K562 (cell line): ENCODE measurements at regions not wholly inside any gene's neighbourhood (a gene's known extent, or its start where the extent isn't known, plus 50 kb on each side); places are given as distances from the start of the nearest gene placed in this dataset.

ENCODE experiments used
- ATAC-seq: fragments of 200-7000 bp; cut with Tn5 transposase; 3 replicates; pipeline ENCODE4 v1.9.1; 2020; ENCODE audit warnings: moderate library complexity
- BruUV-seq: library from RNA; stranded (reverse); fragments of 400-500 nt; replicated peaks from 2 replicates; lab custom pipeline; 2021; lab: Mats Ljungman, UMichigan
- CTCF ChIA-PET: fragments of 300-600 bp; formaldehyde crosslinking; extraction: SDS; loops from one replicate; lab custom pipeline; 2021; ENCODE audit warnings: low intra/inter-chr PET ratio; lab: Yijun Ruan, JAX
- POLR2A ChIA-PET: fragments of 300-600, 350-650 bp; sonication (Branson Sonifier 250); formaldehyde crosslinking; extraction: SDS; loops from one replicate; lab custom pipeline; 2021; ENCODE audit warnings: antibody characterized with exemption, inconsistent platforms; lab: Yijun Ruan, JAX
- DNase-seq, 4 experiments: peaks; one replicate each; pipeline versions ENCODE4 v3.0.0 to v3.0.0-alpha.2; 2011 to 2018; ENCODE audit warnings: low spot score in 3 of 4, mixed read lengths in 3 of 4; ENCODE audit errors: extremely low read depth in 1 of 4
- FAIRE-seq: peaks from 2 replicates; lab custom pipeline; 2011; peaks lifted over from hg19 to GRCh38; lab: Jason Lieb, UNC
- H2AFZ ChIP-seq: 2 replicates; pipeline ENCODE4 v1.6.0; 2011; ENCODE audit warnings: low read depth, low read length, control low read depth, inconsistent platforms
- H3K27ac ChIP-seq: fragments of 200-600 bp; 3 replicates; pipeline ENCODE4 v1.8.0; 2011; ENCODE audit warnings: low read depth, mild to moderate bottlenecking, control low read depth, inconsistent platforms, low read length, moderate library complexity, mixed read lengths; ENCODE audit errors: extremely low read depth
- H3K27me3 ChIP-seq, 2 experiments: fragments of 300-600 bp in 1 of 2; 2 replicates in 1 of 2; 3 replicates in 1 of 2; pipeline versions ENCODE4 v1.6.0 to v1.8.0; 2011; ENCODE audit warnings: inconsistent platforms in 2 of 2, low read length in 2 of 2, mild to moderate bottlenecking in 1 of 2, mixed read lengths in 1 of 2, moderate library complexity in 1 of 2; ENCODE audit not compliant: control insufficient read depth in 2 of 2, insufficient read depth in 2 of 2
- H3K36me3 ChIP-seq: fragments of 300-600 bp; 3 replicates; pipeline ENCODE4 v1.8.0; 2011; ENCODE audit warnings: mild to moderate bottlenecking, low read length, inconsistent platforms; ENCODE audit not compliant: control insufficient read depth, insufficient read depth
- H3K4me1 ChIP-seq, 2 experiments: fragments of 200-600 bp in 1 of 2; replicated peaks in 1 of 2; 2 replicates in 1 of 2; 3 replicates in 1 of 2; pipeline versions ENCODE4 v1.5.1 to v1.8.0; 2011; ENCODE audit warnings: inconsistent platforms in 2 of 2, low read length in 2 of 2, mild to moderate bottlenecking in 1 of 2, mixed read lengths in 1 of 2, moderate library complexity in 1 of 2; ENCODE audit not compliant: control insufficient read depth in 2 of 2, insufficient read depth in 2 of 2
- H3K4me2 ChIP-seq: 2 replicates; pipeline ENCODE4 v1.6.1; 2011; ENCODE audit warnings: low read length, control low read depth, inconsistent platforms, mixed read lengths; ENCODE audit not compliant: insufficient read depth
- H3K4me3 ChIP-seq: fragments of 200-600 bp; sonication (generic), shearing (Covaris generic); 2 replicates; pipeline ENCODE4 v1.5.1; 2016; ENCODE audit warnings: control low read depth, inconsistent platforms
- H3K79me2 ChIP-seq: fragments of 200-600 bp; 3 replicates; pipeline ENCODE4 v1.8.0; 2011; ENCODE audit warnings: low read length, inconsistent platforms; ENCODE audit not compliant: control insufficient read depth, insufficient read depth
- H3K9ac ChIP-seq, 2 experiments: 2 replicates each; pipeline versions ENCODE4 v1.6.0 to v1.6.1; 2011; ENCODE audit warnings: low read depth in 2 of 2, low read length in 2 of 2, control low read depth in 1 of 2, inconsistent platforms in 1 of 2, mild to moderate bottlenecking in 1 of 2, mixed read lengths in 1 of 2; ENCODE audit not compliant: insufficient read depth in 1 of 2
- H3K9me1 ChIP-seq: one replicate; pipeline ENCODE4 v1.6.0; 2011; ENCODE audit warnings: inconsistent platforms, mild to moderate bottlenecking, low read length, moderate library complexity; ENCODE audit not compliant: control insufficient read depth, insufficient read depth
- H3K9me3 ChIP-seq: replicated peaks from 2 replicates; pipeline ENCODE4 v1.5.1; 2011; ENCODE audit warnings: low read depth, low read length, inconsistent platforms; ENCODE audit not compliant: control insufficient read depth, insufficient read depth
- H4K20me1 ChIP-seq: replicated peaks from 2 replicates; pipeline ENCODE4 v1.6.1; 2011; ENCODE audit warnings: low read length, inconsistent platforms, mixed read lengths; ENCODE audit not compliant: control insufficient read depth, insufficient read depth
- BRCA1 ChIP-seq, 2 experiments: fragments of 450-650 bp in 1 of 2; sonication (generic) in 1 of 2; formaldehyde crosslinking in 1 of 2; IDR thresholded peaks; 2 replicates each; pipeline versions ENCODE4 v1.5.0 to v1.6.1; 2017 to 2020; ENCODE audit warnings: mild to moderate bottlenecking in 1 of 2, missing genetic modification reagents in 1 of 2
- CBFA2T3 ChIP-seq: fragments of 450-650 bp; IDR thresholded peaks from 2 replicates; pipeline ENCODE4 v1.6.1; 2017
- EHMT2 ChIP-seq: fragments of 450-650 bp; IDR thresholded peaks from 2 replicates; pipeline ENCODE4 v1.6.1; 2018; ENCODE audit warnings: antibody characterized with exemption
- EZH2 ChIP-seq: IDR thresholded peaks from 2 replicates; pipeline ENCODE4 v1.6.1; 2012; ENCODE audit warnings: low read depth, mild to moderate bottlenecking, inconsistent platforms, low read length, borderline replicate concordance
- MAFF ChIP-seq: IDR thresholded peaks from 2 replicates; pipeline ENCODE4 v1.6.1; 2012; ENCODE audit warnings: low read length, improper control_type of control experiment
- MAZ ChIP-seq, 2 experiments: fragments of 450-650 bp in 1 of 2; sonication (generic) in 1 of 2; formaldehyde crosslinking; IDR thresholded peaks in 1 of 2; conservative IDR thresholded peaks in 1 of 2; 2 replicates each; pipeline versions ENCODE4 v1.4.0 to v1.5.0; 2020; ENCODE audit warnings: mild to moderate bottlenecking in 1 of 2, missing genetic modification reagents in 1 of 2
- MEF2D ChIP-seq: conservative IDR thresholded peaks from 2 replicates; pipeline ENCODE4 v1.6.1; 2016; ENCODE audit warnings: low read depth, missing genetic modification characterization, missing compliant biosample characterization
- MYNN ChIP-seq, 2 experiments: sonication (generic); formaldehyde crosslinking in 1 of 2; IDR thresholded peaks; 2 replicates each; pipeline versions ENCODE4 v1.5.0 to v1.6.1; 2016 to 2020; ENCODE audit warnings: antibody characterized with exemption in 1 of 2, missing genetic modification reagents in 1 of 2
- NR1H2 ChIP-seq: sonication (generic); formaldehyde crosslinking; IDR thresholded peaks from 2 replicates; pipeline ENCODE4 v1.4.0; 2020; ENCODE audit warnings: mild to moderate bottlenecking, missing genetic modification reagents
- PML ChIP-seq: IDR thresholded peaks from 2 replicates; pipeline ENCODE4 v1.6.1; 2012; ENCODE audit warnings: low read length, inconsistent platforms
- SREBF2 ChIP-seq: sonication (generic); formaldehyde crosslinking; IDR thresholded peaks from 2 replicates; pipeline ENCODE4 v1.4.0; 2020; ENCODE audit warnings: mild to moderate bottlenecking, missing genetic modification reagents
- ZFPM2 ChIP-seq: fragments of 250-450 bp; sonication (Bioruptor Pico); IDR thresholded peaks from 2 replicates; pipeline ENCODE4 v1.5.1; 2022; ENCODE audit warnings: mild to moderate bottlenecking
- ZNF197 ChIP-seq: fragments of 200-800 bp; sonication (Bioruptor generic); IDR thresholded peaks from 2 replicates; pipeline ENCODE4 v1.6.1; 2016; ENCODE audit warnings: low read depth, missing genetic modification characterization, missing compliant biosample characterization
- ZNF316 ChIP-seq: fragments of 450-650 bp; IDR thresholded peaks from 2 replicates; pipeline ENCODE4 v1.6.1; 2016
- WGBS: fragments of 100-300 bp; shearing (Covaris generic); methylation state at CpG from one replicate; pipeline ENCODE4 v1.1.6; 2016; ENCODE audit warnings: low coverage, mixed read lengths; ENCODE audit not compliant: insufficient coverage; ENCODE audit errors: missing lambda C conversion rate; 5-methylcytosine and 5-hydroxymethylcytosine counted together
- in situ Hi-C: fragments of 300-500 bp; cut with MboI; formaldehyde crosslinking; loops from 4 replicates; pipeline ENCODE4 v1.15.0; 2018; ENCODE audit warnings: inconsistent platforms, mixed read lengths
- intact Hi-C: fragments of 100-400 bp; cut with micrococcal nuclease; formaldehyde crosslinking; loops from 2 replicates; pipeline ENCODE4 v1.14.2; 2022
- TF ChIP-seq, protein P1 (sequence below): fragments of 250-450 bp; sonication (Bioruptor Pico); IDR thresholded peaks from 2 replicates; pipeline ENCODE4 v1.5.0; 2021; ENCODE audit warnings: mild to moderate bottlenecking, borderline replicate concordance
- TF ChIP-seq, protein P2 (sequence below), 2 experiments: fragments of 200-800 bp in 1 of 2; sonication (Bioruptor generic) in 1 of 2; sonication (generic) in 1 of 2; formaldehyde crosslinking in 1 of 2; IDR thresholded peaks in 1 of 2; conservative IDR thresholded peaks in 1 of 2; 2 replicates each; pipeline versions ENCODE4 v1.5.0 to v1.6.1; 2016 to 2020; ENCODE audit warnings: missing compliant biosample characterization in 1 of 2, missing genetic modification characterization in 1 of 2, missing genetic modification reagents in 1 of 2
- TF ChIP-seq, protein P3 (sequence below): IDR thresholded peaks from 2 replicates; pipeline ENCODE4 v1.6.1; 2011; ENCODE audit warnings: borderline replicate concordance, low read depth, mild to moderate bottlenecking, moderate library complexity, low read length; ENCODE audit not compliant: insufficient read depth, poor library complexity, severe bottlenecking

DNA sequence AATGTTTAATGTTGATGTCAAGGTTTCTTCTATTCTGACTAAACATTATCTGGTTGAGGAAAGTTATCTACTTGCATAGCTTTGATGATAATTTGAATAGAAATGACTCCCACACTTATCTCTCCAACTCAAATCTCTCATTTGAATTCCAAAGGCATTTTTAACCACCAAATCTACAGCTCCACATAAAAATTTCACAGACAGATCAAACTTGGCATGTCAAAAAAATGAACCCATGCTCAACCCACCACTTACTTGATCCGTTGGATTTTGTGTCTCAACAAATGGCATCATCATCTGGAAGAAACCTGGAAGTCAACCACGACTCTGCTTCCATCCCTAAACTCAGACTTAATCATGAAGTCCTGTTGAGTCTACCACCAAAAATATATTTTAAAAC, 1050.4 kb downstream of the EFNB2 start:
- TF ChIP-seq EHMT2 (no peak), ZNF316 (no peak), MYNN (IDR thresholded peaks at IDR 0.05) (no peak), MYNN (CRISPR knock-in tag; IDR thresholded peaks at IDR 0.05) (no peak), NR1H2 (CRISPR knock-in tag) (no peak), MAFF (no peak), BRCA1 (IDR thresholded peaks at IDR 0.05) (no peak), BRCA1 (CRISPR knock-in tag; IDR thresholded peaks at IDR 0.05) (no peak), ZFPM2 (CRISPR knock-in tag) (no peak), PML (no peak), MEF2D (tag) (no peak), EZH2 (no peak), ZNF197 (CRISPR knock-in tag) (no peak), SREBF2 (no peak), MAZ (CRISPR knock-in tag; conservative IDR thresholded peaks at IDR 0.05 in 1 of 2, IDR thresholded peaks at IDR 0.05 in 1 of 2) (no peak), CBFA2T3 (no peak)
- TF ChIP-seq, protein P1, sequence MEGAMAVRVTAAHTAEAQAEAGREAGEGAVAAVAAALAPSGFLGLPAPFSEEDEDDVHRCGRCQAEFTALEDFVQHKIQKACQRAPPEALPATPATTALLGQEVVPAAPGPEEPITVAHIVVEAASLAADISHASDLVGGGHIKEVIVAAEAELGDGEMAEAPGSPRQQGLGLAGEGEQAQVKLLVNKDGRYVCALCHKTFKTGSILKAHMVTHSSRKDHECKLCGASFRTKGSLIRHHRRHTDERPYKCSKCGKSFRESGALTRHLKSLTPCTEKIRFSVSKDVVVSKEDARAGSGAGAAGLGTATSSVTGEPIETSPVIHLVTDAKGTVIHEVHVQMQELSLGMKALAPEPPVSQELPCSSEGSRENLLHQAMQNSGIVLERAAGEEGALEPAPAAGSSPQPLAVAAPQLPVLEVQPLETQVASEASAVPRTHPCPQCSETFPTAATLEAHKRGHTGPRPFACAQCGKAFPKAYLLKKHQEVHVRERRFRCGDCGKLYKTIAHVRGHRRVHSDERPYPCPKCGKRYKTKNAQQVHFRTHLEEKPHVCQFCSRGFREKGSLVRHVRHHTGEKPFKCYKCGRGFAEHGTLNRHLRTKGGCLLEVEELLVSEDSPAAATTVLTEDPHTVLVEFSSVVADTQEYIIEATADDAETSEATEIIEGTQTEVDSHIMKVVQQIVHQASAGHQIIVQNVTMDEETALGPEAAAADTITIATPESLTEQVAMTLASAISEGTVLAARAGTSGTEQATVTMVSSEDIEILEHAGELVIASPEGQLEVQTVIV: no peak
- TF ChIP-seq, protein P2, sequence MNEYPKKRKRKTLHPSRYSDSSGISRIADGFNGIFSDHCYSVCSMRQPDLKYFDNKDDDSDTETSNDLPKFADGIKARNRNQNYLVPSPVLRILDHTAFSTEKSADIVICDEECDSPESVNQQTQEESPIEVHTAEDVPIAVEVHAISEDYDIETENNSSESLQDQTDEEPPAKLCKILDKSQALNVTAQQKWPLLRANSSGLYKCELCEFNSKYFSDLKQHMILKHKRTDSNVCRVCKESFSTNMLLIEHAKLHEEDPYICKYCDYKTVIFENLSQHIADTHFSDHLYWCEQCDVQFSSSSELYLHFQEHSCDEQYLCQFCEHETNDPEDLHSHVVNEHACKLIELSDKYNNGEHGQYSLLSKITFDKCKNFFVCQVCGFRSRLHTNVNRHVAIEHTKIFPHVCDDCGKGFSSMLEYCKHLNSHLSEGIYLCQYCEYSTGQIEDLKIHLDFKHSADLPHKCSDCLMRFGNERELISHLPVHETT (CRISPR knock-in tag; conservative IDR thresholded peaks at IDR 0.05 in 1 of 2, IDR thresholded peaks at IDR 0.05 in 1 of 2): no peak
- TF ChIP-seq, protein P3, sequence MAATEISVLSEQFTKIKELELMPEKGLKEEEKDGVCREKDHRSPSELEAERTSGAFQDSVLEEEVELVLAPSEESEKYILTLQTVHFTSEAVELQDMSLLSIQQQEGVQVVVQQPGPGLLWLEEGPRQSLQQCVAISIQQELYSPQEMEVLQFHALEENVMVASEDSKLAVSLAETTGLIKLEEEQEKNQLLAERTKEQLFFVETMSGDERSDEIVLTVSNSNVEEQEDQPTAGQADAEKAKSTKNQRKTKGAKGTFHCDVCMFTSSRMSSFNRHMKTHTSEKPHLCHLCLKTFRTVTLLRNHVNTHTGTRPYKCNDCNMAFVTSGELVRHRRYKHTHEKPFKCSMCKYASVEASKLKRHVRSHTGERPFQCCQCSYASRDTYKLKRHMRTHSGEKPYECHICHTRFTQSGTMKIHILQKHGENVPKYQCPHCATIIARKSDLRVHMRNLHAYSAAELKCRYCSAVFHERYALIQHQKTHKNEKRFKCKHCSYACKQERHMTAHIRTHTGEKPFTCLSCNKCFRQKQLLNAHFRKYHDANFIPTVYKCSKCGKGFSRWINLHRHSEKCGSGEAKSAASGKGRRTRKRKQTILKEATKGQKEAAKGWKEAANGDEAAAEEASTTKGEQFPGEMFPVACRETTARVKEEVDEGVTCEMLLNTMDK: no peak
- TF ChIP-seq, all 486 proteins: peak for 0
- Histone ChIP-seq H3K4me3 (no peak overlapping the region), H3K9me1 (no peaks in the 10 kb centered on the region), H3K36me3 (no peaks in the 10 kb centered on the region), H3K79me2 (no peaks in the 10 kb centered on the region), H3K27me3 (no peaks in the 10 kb centered on the region), H3K9ac (no peak overlapping the region), H4K20me1 (no peaks in the 10 kb centered on the region), H3K9me3 (no peaks in the 10 kb centered on the region), H2AFZ (no peak overlapping the region), H3K27ac (no peak overlapping the region), H3K4me2 (no peak overlapping the region), H3K4me1 (no peaks in the 10 kb centered on the region)
- ChIA-PET POLR2A (no interaction called here), CTCF (no interaction called here)
- 0% methylated on average over 2 of the region's 2 CpGs for WGBS
- ATAC-seq (no peak), FAIRE-seq (no peak), DNase-seq (no peak)
- in situ Hi-C loops (no loop called here), intact Hi-C loops (no loop called here)
- BruUV-seq: no TSS peak
